ENCODE measurements at regions not wholly inside any gene's neighbourhood (a gene's known extent, or its start where the extent isn't known, plus 50 kb on each side); places are given as distances from the start of the nearest gene placed in this dataset.

DNA sequence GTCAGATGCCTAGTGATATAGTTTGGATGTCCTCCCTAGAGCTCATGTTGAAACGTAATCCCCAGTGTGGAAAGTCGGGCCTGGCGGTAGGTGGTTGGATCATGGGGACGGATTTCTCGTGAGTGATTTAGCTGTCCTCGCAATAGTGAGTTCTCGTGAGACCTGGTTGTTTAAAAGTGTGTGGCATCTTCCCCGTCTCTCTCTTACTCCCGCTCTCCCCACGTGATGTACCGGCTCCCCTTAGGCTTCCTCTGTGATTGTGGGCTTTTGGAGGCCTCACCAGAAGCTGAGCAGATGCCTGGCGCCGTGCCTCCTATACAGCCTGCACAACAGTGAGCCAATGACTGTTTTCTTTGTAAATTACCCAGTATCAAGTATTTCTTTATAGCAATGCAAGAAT lies 264.5 kb downstream of the TTLL7 start:
- H3K27ac ChIP-seq = no peak overlapping the region
- TF ChIP-seq CTCF (IDR thresholded peaks at IDR 0.05) (no peak), POLR2A (IDR thresholded peaks at IDR 0.05) (no peak), POLR2AphosphoS5 (IDR thresholded peaks at IDR 0.05) (no peak), EP300 (IDR thresholded peaks at IDR 0.05) (no peak)
- H3K4me3 ChIP-seq = no peak overlapping the region
- DNase-seq = no peak
- 91 to 93% methylated on average over 13 of the region's 13 CpGs for WGBS, 2 donors
- intact Hi-C loops (cut with DNase I) = no loop called here
- no peaks in the 10 kb centered on the region for H3K27me3 ChIP-seq
- no peaks in the 10 kb centered on the region for H3K9me3 ChIP-seq
- no peaks in the 10 kb centered on the region for H3K4me1 ChIP-seq
- H3K36me3 ChIP-seq = no peaks in the 10 kb centered on the region

- WGBS, 2 donors = 89 to 92% methylated on average over 5 of the region's 5 CpGs
- no peak for DNase-seq
Measured at GRCh38 chr1:83725735-83726360, 273.1 kb downstream of the TTLL7 start.

DNA sequence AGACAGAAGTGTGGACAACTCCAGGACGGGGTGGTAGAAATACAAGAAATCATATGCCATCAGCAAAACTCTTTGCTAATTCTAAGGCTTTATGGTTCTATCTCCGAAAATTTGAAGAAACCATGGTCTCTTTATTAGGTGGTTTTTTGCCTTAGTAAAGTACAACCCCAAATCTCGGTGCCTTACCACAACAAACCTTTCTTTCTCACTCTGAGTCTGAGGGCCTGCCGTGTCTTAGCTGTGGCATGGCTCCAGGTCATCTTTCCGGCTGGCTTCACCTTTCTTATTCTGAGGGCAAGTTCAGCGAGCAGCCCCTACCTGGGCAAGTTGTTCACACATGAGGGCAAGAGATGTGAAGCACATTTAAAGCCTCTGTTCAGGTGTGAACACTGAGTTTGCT lies 280.6 kb downstream of the TTLL7 start:
- Histone ChIP-seq H3K36me3 (no peaks in the 10 kb centered on the region), H3K4me1 (no peaks in the 10 kb centered on the region), H3K4me3 (no peak overlapping the region), H3K9me3 (no peaks in the 10 kb centered on the region), H3K27ac (no peak overlapping the region), H3K27me3 (no peaks in the 10 kb centered on the region)
- no peak for TF ChIP-seq EP300 (IDR thresholded peaks at IDR 0.05)
- TF ChIP-seq POLR2AphosphoS5 (IDR thresholded peaks at IDR 0.05) = no peak
- TF ChIP-seq CTCF (IDR thresholded peaks at IDR 0.05) = no peak
- no peak for TF ChIP-seq POLR2A (IDR thresholded peaks at IDR 0.05)
- intact Hi-C loops (cut with DNase I) = no loop called here
- WGBS, 2 donors = 83 to 87% methylated on average over 6 of the region's 6 CpGs
- DNase-seq = no peak

More at GRCh38 chr1:83725735-83726360, 273.1 kb downstream of the TTLL7 start:
- intact Hi-C loops (cut with DNase I) = no loop called here
- Histone ChIP-seq H3K4me1 (no peaks in the 10 kb centered on the region), H3K27me3 (no peaks in the 10 kb centered on the region), H3K4me3 (no peak overlapping the region), H3K27ac (no peak overlapping the region), H3K9me3 (no peaks in the 10 kb centered on the region), H3K36me3 (no peaks in the 10 kb centered on the region)
- TF ChIP-seq CTCF (IDR thresholded peaks at IDR 0.05) (no peak), POLR2AphosphoS5 (IDR thresholded peaks at IDR 0.05) (no peak), POLR2A (IDR thresholded peaks at IDR 0.05) (no peak), EP300 (IDR thresholded peaks at IDR 0.05) (no peak)

GRCh38 chr1:83717785-83718184 lies 281.1 kb downstream of the TTLL7 start:
- Histone ChIP-seq H3K27me3 (no peaks in the 10 kb centered on the region), H3K4me1 (no peaks in the 10 kb centered on the region), H3K27ac (no peak overlapping the region), H3K9me3 (no peaks in the 10 kb centered on the region), H3K36me3 (no peaks in the 10 kb centered on the region), H3K4me3 (no peak overlapping the region)
- DNase-seq = no peak
- 86 to 89% methylated on average over 4 of the region's 4 CpGs for WGBS, 2 donors
- intact Hi-C loops (cut with DNase I) = no loop called here
- TF ChIP-seq CTCF (IDR thresholded peaks at IDR 0.05) = no peak
- TF ChIP-seq POLR2AphosphoS5 (IDR thresholded peaks at IDR 0.05) = no peak
- TF ChIP-seq POLR2A (IDR thresholded peaks at IDR 0.05) = no peak
- no peak for TF ChIP-seq EP300 (IDR thresholded peaks at IDR 0.05)

- no peaks in the 10 kb centered on the region for H3K9me3 ChIP-seq
- no peaks in the 10 kb centered on the region for H3K27me3 ChIP-seq
- intact Hi-C loops (cut with DNase I) = no loop called here
- H3K36me3 ChIP-seq = no peaks in the 10 kb centered on the region
- TF ChIP-seq POLR2A (IDR thresholded peaks at IDR 0.05) = no peak
- no peak for TF ChIP-seq POLR2AphosphoS5 (IDR thresholded peaks at IDR 0.05)
- no peak for TF ChIP-seq CTCF (IDR thresholded peaks at IDR 0.05)
- no peak for TF ChIP-seq EP300 (IDR thresholded peaks at IDR 0.05)
- no peak overlapping the region for H3K27ac ChIP-seq
- no peak for DNase-seq
- H3K4me3 ChIP-seq = no peak overlapping the region
- 80 to 81% methylated on average over 3 of the region's 3 CpGs for WGBS, 2 donors
- H3K4me1 ChIP-seq = no peaks in the 10 kb centered on the region
Measured at GRCh38 chr1:83716641-83717040, 282.3 kb downstream of the TTLL7 start.
